ENCODE measurements at regions not wholly inside any gene's neighbourhood (a gene's known extent, or its start where the extent isn't known, plus 50 kb on each side); places are given as distances from the start of the nearest gene placed in this dataset.

GRCh38 chr7:108684629-108685028 is 115.0 kb downstream of the DNAJB9 start:
- DNase-seq = no peak
- Histone ChIP-seq H3K9me3 (no peaks in the 10 kb centered on the region), H3K27ac (no peak overlapping the region), H3K4me3 (no peak overlapping the region), H3K4me1 (no peaks in the 10 kb centered on the region), H3K27me3 (no peaks in the 10 kb centered on the region), H3K36me3 (replicated peaks in 1 of 2; ENCODE audit: insufficient read depth in 1 of 2, low read depth in 2 of 2) (no peaks in the 10 kb centered on the region)
- intact Hi-C loops (cut with DNase I) = no loop called here
- TF ChIP-seq CTCF (IDR thresholded peaks at IDR 0.05) = no peak
- WGBS, 2 donors = 71 to 80% methylated on average over 4 of the region's 4 CpGs
- no peak for ATAC-seq

GRCh38 chr7:108686494-108686893 is 116.8 kb downstream of the DNAJB9 start:
- H3K4me3 ChIP-seq = no peak overlapping the region
- DNase-seq = no peak
- H3K9me3 ChIP-seq = no peaks in the 10 kb centered on the region
- no peaks in the 10 kb centered on the region for H3K27me3 ChIP-seq
- H3K36me3 ChIP-seq (replicated peaks in 1 of 2; ENCODE audit: insufficient read depth in 1 of 2, low read depth in 2 of 2) = no peaks in the 10 kb centered on the region
- no peak for ATAC-seq
- TF ChIP-seq POLR2A (IDR thresholded peaks at IDR 0.05) (no peak), CTCF (IDR thresholded peaks at IDR 0.05) (no peak)
- no peaks in the 10 kb centered on the region for H3K4me1 ChIP-seq
- intact Hi-C loops (cut with DNase I) = no loop called here
- no peak overlapping the region for H3K27ac ChIP-seq
- WGBS, 2 donors = 80 to 87% methylated on average over 1 of the region's 1 CpG

GRCh38 chr7:108697254-108697653 is 127.6 kb downstream of the DNAJB9 start:
- TF ChIP-seq POLR2A (IDR thresholded peaks at IDR 0.05) = no peak
- no peak for TF ChIP-seq CTCF (IDR thresholded peaks at IDR 0.05)
- no peaks in the 10 kb centered on the region for H3K36me3 ChIP-seq (replicated peaks in 1 of 2; ENCODE audit: insufficient read depth in 1 of 2, low read depth in 2 of 2)
- H3K4me3 ChIP-seq = no peak overlapping the region
- H3K27me3 ChIP-seq = no peaks in the 10 kb centered on the region
- 41 to 46% methylated on average over 4 of the region's 4 CpGs for WGBS, 2 donors
- DNase-seq (no peak), ATAC-seq (no peak)
- H3K9me3 ChIP-seq = no peaks in the 10 kb centered on the region
- no peak overlapping the region for H3K27ac ChIP-seq
- no peaks in the 10 kb centered on the region for H3K4me1 ChIP-seq
- intact Hi-C loops (cut with DNase I) = no loop called here

- ATAC-seq (no peak), DNase-seq (no peak)
- no peaks in the 10 kb centered on the region for H3K36me3 ChIP-seq (replicated peaks in 1 of 2; ENCODE audit: insufficient read depth in 1 of 2, low read depth in 2 of 2)
These were observed 141.9 kb downstream of the DNAJB9 start for GRCh38 chr7:108711611-108712010.

More at GRCh38 chr7:108711611-108712010, 141.9 kb downstream of the DNAJB9 start:
- Histone ChIP-seq H3K4me3 (no peak overlapping the region), H3K27me3 (no peaks in the 10 kb centered on the region), H3K4me1 (no peaks in the 10 kb centered on the region), H3K9me3 (no peaks in the 10 kb centered on the region), H3K27ac (no peak overlapping the region)
- intact Hi-C loops (cut with DNase I) = no loop called here
- TF ChIP-seq CTCF (IDR thresholded peaks at IDR 0.05) (no peak), POLR2A (IDR thresholded peaks at IDR 0.05) (no peak)

Measured in body of pancreas (tissue), 4 donors.